ENCODE measurements at regions not wholly inside any gene's neighbourhood (a gene's known extent, or its start where the extent isn't known, plus 50 kb on each side); places are given as distances from the start of the nearest gene placed in this dataset.

GRCh38 chr1:101407505-101408211, 170.8 kb downstream of the S1PR1 start:
- TF ChIP-seq EZH2phosphoT487 (IDR thresholded peaks at IDR 0.05; ENCODE audit: borderline replicate concordance) = no peak
- TF ChIP-seq, protein P1, sequence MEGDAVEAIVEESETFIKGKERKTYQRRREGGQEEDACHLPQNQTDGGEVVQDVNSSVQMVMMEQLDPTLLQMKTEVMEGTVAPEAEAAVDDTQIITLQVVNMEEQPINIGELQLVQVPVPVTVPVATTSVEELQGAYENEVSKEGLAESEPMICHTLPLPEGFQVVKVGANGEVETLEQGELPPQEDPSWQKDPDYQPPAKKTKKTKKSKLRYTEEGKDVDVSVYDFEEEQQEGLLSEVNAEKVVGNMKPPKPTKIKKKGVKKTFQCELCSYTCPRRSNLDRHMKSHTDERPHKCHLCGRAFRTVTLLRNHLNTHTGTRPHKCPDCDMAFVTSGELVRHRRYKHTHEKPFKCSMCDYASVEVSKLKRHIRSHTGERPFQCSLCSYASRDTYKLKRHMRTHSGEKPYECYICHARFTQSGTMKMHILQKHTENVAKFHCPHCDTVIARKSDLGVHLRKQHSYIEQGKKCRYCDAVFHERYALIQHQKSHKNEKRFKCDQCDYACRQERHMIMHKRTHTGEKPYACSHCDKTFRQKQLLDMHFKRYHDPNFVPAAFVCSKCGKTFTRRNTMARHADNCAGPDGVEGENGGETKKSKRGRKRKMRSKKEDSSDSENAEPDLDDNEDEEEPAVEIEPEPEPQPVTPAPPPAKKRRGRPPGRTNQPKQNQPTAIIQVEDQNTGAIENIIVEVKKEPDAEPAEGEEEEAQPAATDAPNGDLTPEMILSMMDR (conservative IDR thresholded peaks at IDR 0.05; ENCODE audit: low read length) = no peak
- peaks cover 17% of the 10 kb centered on the region for H3K4me1 ChIP-seq (ENCODE audit: insufficient read depth, low read length, poor library complexity, severe bottlenecking)
- H2AFZ ChIP-seq (ENCODE audit: low read length) = no peak overlapping the region
- no peaks in the 10 kb centered on the region for H3K27me3 ChIP-seq (ENCODE audit: insufficient read depth, low read length, poor library complexity, severe bottlenecking)
- no peaks in the 10 kb centered on the region for H3K36me3 ChIP-seq (ENCODE audit: insufficient read depth, low read length)
- H3K4me2 ChIP-seq (ENCODE audit: low read depth, low read length, poor library complexity, severe bottlenecking) = no peak overlapping the region
- no peaks in the 10 kb centered on the region for H4K20me1 ChIP-seq (ENCODE audit: insufficient read depth, low read length, poor library complexity, severe bottlenecking)
- H3K9me2 ChIP-seq (replicated peaks; ENCODE audit: low read depth, low read length) = no peaks in the 10 kb centered on the region
- no peaks in the 10 kb centered on the region for H3K79me2 ChIP-seq (ENCODE audit: insufficient read depth, low read length)
- H3F3A ChIP-seq (ENCODE audit: low read depth) = no peaks in the 10 kb centered on the region
- H3K9me3 ChIP-seq (ENCODE audit: insufficient read depth, low read depth, low read length) = no peaks in the 10 kb centered on the region
- no peak overlapping the region for H3K4me3 ChIP-seq (ENCODE audit: low read length, poor library complexity, severe bottlenecking)
- no peak overlapping the region for H3K9ac ChIP-seq (ENCODE audit: low read depth, low read length, poor library complexity, severe bottlenecking)

- no peaks in the 10 kb centered on the region for H3K36me3 ChIP-seq (ENCODE audit: insufficient read depth, low read length)
- H3K4me1 ChIP-seq (ENCODE audit: insufficient read depth, low read length, poor library complexity, severe bottlenecking) = peaks cover 17% of the 10 kb centered on the region
Measured at GRCh38 chr1:101408212-101409042, 171.6 kb downstream of the S1PR1 start.

GRCh38 chr1:101409102-101409501, 172.3 kb downstream of the S1PR1 start:
- Histone ChIP-seq H3K4me3 (ENCODE audit: low read length, poor library complexity, severe bottlenecking) (no peak overlapping the region), H3K9me2 (replicated peaks; ENCODE audit: low read depth, low read length) (no peaks in the 10 kb centered on the region), H3F3A (ENCODE audit: low read depth) (no peaks in the 10 kb centered on the region), H3K9ac (ENCODE audit: low read depth, low read length, poor library complexity, severe bottlenecking) (no peak overlapping the region), H3K4me2 (ENCODE audit: low read depth, low read length, poor library complexity, severe bottlenecking) (no peak overlapping the region), H3K9me3 (ENCODE audit: insufficient read depth, low read depth, low read length) (no peaks in the 10 kb centered on the region), H4K20me1 (ENCODE audit: insufficient read depth, low read length, poor library complexity, severe bottlenecking) (no peaks in the 10 kb centered on the region), H3K27me3 (ENCODE audit: insufficient read depth, low read length, poor library complexity, severe bottlenecking) (no peaks in the 10 kb centered on the region), H3K36me3 (ENCODE audit: insufficient read depth, low read length) (no peaks in the 10 kb centered on the region), H2AFZ (ENCODE audit: low read length) (no peak overlapping the region), H3K79me2 (ENCODE audit: insufficient read depth, low read length) (no peaks in the 10 kb centered on the region), H3K4me1 (ENCODE audit: insufficient read depth, low read length, poor library complexity, severe bottlenecking) (peaks cover 17% of the 10 kb centered on the region)
- TF ChIP-seq, protein P1 (conservative IDR thresholded peaks at IDR 0.05; ENCODE audit: low read length) = no peak
- no peak for TF ChIP-seq EZH2phosphoT487 (IDR thresholded peaks at IDR 0.05; ENCODE audit: borderline replicate concordance)

More at GRCh38 chr1:101408212-101409042, 171.6 kb downstream of the S1PR1 start:
- H2AFZ ChIP-seq (ENCODE audit: low read length) = no peak overlapping the region
- no peak overlapping the region for H3K9ac ChIP-seq (ENCODE audit: low read depth, low read length, poor library complexity, severe bottlenecking)
- no peaks in the 10 kb centered on the region for H4K20me1 ChIP-seq (ENCODE audit: insufficient read depth, low read length, poor library complexity, severe bottlenecking)
- no peak for TF ChIP-seq EZH2phosphoT487 (IDR thresholded peaks at IDR 0.05; ENCODE audit: borderline replicate concordance)
- TF ChIP-seq, protein P1 (conservative IDR thresholded peaks at IDR 0.05; ENCODE audit: low read length) = no peak
- H3K27me3 ChIP-seq (ENCODE audit: insufficient read depth, low read length, poor library complexity, severe bottlenecking) = no peaks in the 10 kb centered on the region
- H3K9me3 ChIP-seq (ENCODE audit: insufficient read depth, low read depth, low read length) = no peaks in the 10 kb centered on the region
- no peak overlapping the region for H3K4me3 ChIP-seq (ENCODE audit: low read length, poor library complexity, severe bottlenecking)
- no peak overlapping the region for H3K4me2 ChIP-seq (ENCODE audit: low read depth, low read length, poor library complexity, severe bottlenecking)
- H3F3A ChIP-seq (ENCODE audit: low read depth) = no peaks in the 10 kb centered on the region
- H3K9me2 ChIP-seq (replicated peaks; ENCODE audit: low read depth, low read length) = no peaks in the 10 kb centered on the region
- no peaks in the 10 kb centered on the region for H3K79me2 ChIP-seq (ENCODE audit: insufficient read depth, low read length)

All from Loucy (cell line).